Activated naive CD4-positive, alpha-beta T cell treated with anti-CD3 and anti-CD28 coated beads, Interleukin-2, amount 10 ng/mL, durations not matched to agents 7 days and 5 days (primary cell): ENCODE measurements at regions not wholly inside any gene's neighbourhood (a gene's known extent, or its start where the extent isn't known, plus 50 kb on each side); places are given as distances from the start of the nearest gene placed in this dataset.

ENCODE experiments used
- CTCF ChIA-PET: fragments of 350-600 bp; sonication (Branson Sonifier 250); formaldehyde crosslinking; loops from one replicate; lab custom pipeline; 2021; ENCODE audit warnings: antibody characterized with exemption; lab: Charles Lee
- DNase-seq: peaks from one replicate; pipeline ENCODE4 v3.0.0-alpha.2; 2020
- H3K27ac Mint-ChIP-seq: one replicate; pipeline ENCODE4 v1.8.0; 2021; ENCODE audit warnings: mild to moderate bottlenecking, moderate library complexity, mixed read lengths
- H3K27me3 Mint-ChIP-seq: one replicate; pipeline ENCODE4 v1.8.0; 2021; ENCODE audit warnings: mild to moderate bottlenecking, mixed read lengths
- H3K36me3 Mint-ChIP-seq: one replicate; pipeline ENCODE4 v1.8.0; 2021; ENCODE audit warnings: mixed read lengths
- H3K4me1 Mint-ChIP-seq: one replicate; pipeline ENCODE4 v1.8.0; 2021; ENCODE audit warnings: mixed read lengths
- H3K4me3 Mint-ChIP-seq: one replicate; pipeline ENCODE4 v1.8.0; 2021; ENCODE audit warnings: mild to moderate bottlenecking, moderate library complexity, mixed read lengths
- H3K9me3 Mint-ChIP-seq: one replicate; pipeline ENCODE4 v1.8.0; 2021; ENCODE audit warnings: mixed read lengths

GRCh38 chr2:128475427-128476211 lies 157.0 kb upstream of the HS6ST1 start:
- Mint-ChIP-seq H3K9me3 (peaks cover 7% of the 10 kb centered on the region), H3K4me3 (no peak overlapping the region), H3K27ac (no peak overlapping the region), H3K36me3 (no peaks in the 10 kb centered on the region), H3K27me3 (peaks cover 27% of the 10 kb centered on the region), H3K4me1 (peaks cover 7% of the 10 kb centered on the region)
- CTCF ChIA-PET, result no interaction called here
- no peak for DNase-seq

- Mint-ChIP-seq H3K27ac (no peak overlapping the region), H3K27me3 (peaks cover 27% of the 10 kb centered on the region), H3K4me1 (peaks cover 7% of the 10 kb centered on the region), H3K36me3 (no peaks in the 10 kb centered on the region), H3K9me3 (peaks cover 2% of the 10 kb centered on the region), H3K4me3 (no peak overlapping the region)
- no peak for DNase-seq
- CTCF ChIA-PET, result no interaction called here
These were observed 158.6 kb upstream of the HS6ST1 start for GRCh38 chr2:128477026-128477820.

DNA sequence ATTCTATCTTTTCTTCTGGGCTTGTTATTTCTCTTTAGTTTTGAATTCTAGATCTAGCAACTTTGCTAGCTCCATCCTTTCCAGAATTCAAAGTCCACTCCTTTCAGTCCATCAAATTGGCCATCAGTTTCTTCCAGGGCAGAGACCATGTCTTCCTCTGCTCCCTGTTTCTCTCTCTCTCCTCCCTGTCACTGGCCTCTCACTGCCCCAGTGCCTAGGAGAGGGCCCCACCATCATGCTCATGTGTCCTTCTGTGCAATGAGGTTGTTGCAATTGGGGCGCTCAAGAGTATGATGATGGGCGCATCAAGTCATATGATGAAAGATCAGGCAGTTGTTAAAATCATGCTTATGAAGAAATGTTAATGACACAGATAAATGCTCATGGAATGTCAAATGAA lies 159.2 kb upstream of the HS6ST1 start:
- H3K4me3 Mint-ChIP-seq, result no peak overlapping the region
- no peak overlapping the region for H3K27ac Mint-ChIP-seq
- H3K9me3 Mint-ChIP-seq, result peaks cover 2% of the 10 kb centered on the region
- no peaks in the 10 kb centered on the region for H3K36me3 Mint-ChIP-seq
- H3K27me3 Mint-ChIP-seq, result peaks cover 23% of the 10 kb centered on the region
- no peak for DNase-seq
- CTCF ChIA-PET, result no interaction called here
- H3K4me1 Mint-ChIP-seq, result peaks cover 7% of the 10 kb centered on the region

- no peak overlapping the region for H3K4me3 Mint-ChIP-seq
- no peak overlapping the region for H3K27ac Mint-ChIP-seq
- H3K4me1 Mint-ChIP-seq, result no peaks in the 10 kb centered on the region
- H3K27me3 Mint-ChIP-seq, result peaks cover 10% of the 10 kb centered on the region
- DNase-seq, result no peak
- no peaks in the 10 kb centered on the region for H3K9me3 Mint-ChIP-seq
- no peaks in the 10 kb centered on the region for H3K36me3 Mint-ChIP-seq
- CTCF ChIA-PET, result no interaction called here
These were observed 167.3 kb upstream of the HS6ST1 start for GRCh38 chr2:128485761-128486639.

DNA sequence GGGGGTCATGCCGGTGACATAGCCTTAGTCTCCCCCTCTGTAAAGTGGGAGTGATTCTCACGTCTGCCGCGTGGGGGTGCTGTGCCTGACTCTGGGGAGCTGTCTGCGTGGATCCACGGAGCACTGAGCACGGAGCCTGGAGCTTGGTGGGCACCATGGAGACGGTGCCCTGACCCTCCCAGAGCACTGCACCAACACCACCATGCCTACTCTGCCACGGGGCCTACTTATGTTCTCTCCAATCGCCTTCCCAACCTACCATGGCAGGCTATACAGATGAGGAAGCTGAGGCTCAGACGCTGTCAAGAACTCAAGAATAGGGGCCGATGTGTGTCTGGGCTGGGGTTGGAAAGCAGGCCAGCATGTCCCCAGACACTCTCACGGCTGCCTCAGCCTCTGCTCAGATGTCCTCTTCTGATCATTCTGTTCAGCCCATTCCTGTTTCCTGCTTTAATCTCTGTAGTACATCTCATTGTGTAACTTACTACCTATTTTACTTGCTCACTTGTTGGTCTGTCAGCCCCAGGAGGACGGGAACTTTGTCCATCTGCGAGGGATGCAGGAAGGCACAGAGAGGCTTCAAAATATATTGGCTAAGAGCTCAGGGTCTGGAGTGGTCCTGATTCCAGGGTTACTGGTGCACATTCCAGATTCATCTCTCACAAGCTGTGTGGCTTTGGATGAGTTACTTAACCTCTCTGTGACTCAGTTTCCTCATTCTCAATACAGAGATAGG lies 168.1 kb upstream of the HS6ST1 start:
- no peak overlapping the region for H3K27ac Mint-ChIP-seq

GRCh38 chr2:128487650-128488387 lies 169.2 kb upstream of the HS6ST1 start:
- H3K27ac Mint-ChIP-seq, result no peak overlapping the region
- no peaks in the 10 kb centered on the region for H3K36me3 Mint-ChIP-seq
- no peak for DNase-seq
- H3K4me1 Mint-ChIP-seq, result no peaks in the 10 kb centered on the region
- H3K9me3 Mint-ChIP-seq, result peaks cover 4% of the 10 kb centered on the region
- H3K27me3 Mint-ChIP-seq, result peaks cover 10% of the 10 kb centered on the region
- H3K4me3 Mint-ChIP-seq, result no peak overlapping the region
- CTCF ChIA-PET, result no interaction called here

More for the DNA sequence above, 168.1 kb upstream of the HS6ST1 start:
- H3K9me3 Mint-ChIP-seq, result no peaks in the 10 kb centered on the region
- no peak overlapping the region for H3K4me3 Mint-ChIP-seq
- no peaks in the 10 kb centered on the region for H3K36me3 Mint-ChIP-seq
- CTCF ChIA-PET, result no interaction called here
- peaks cover 10% of the 10 kb centered on the region for H3K27me3 Mint-ChIP-seq
- DNase-seq, result no peak
- no peaks in the 10 kb centered on the region for H3K4me1 Mint-ChIP-seq

GRCh38 chr2:128488434-128488833 lies 169.8 kb upstream of the HS6ST1 start:
- CTCF ChIA-PET, result no interaction called here
- H3K9me3 Mint-ChIP-seq, result peaks cover 4% of the 10 kb centered on the region
- no peak overlapping the region for H3K4me3 Mint-ChIP-seq
- peaks cover 10% of the 10 kb centered on the region for H3K27me3 Mint-ChIP-seq
- H3K36me3 Mint-ChIP-seq, result no peaks in the 10 kb centered on the region
- no peaks in the 10 kb centered on the region for H3K4me1 Mint-ChIP-seq
- H3K27ac Mint-ChIP-seq, result no peak overlapping the region
- no peak for DNase-seq

- no peak overlapping the region for H3K27ac Mint-ChIP-seq
- H3K4me3 Mint-ChIP-seq, result no peak overlapping the region
- H3K9me3 Mint-ChIP-seq, result peaks cover 4% of the 10 kb centered on the region
- no peaks in the 10 kb centered on the region for H3K4me1 Mint-ChIP-seq
- H3K36me3 Mint-ChIP-seq, result no peaks in the 10 kb centered on the region
- CTCF ChIA-PET, result no interaction called here
- H3K27me3 Mint-ChIP-seq, result peaks cover 10% of the 10 kb centered on the region
- DNase-seq, result no peak
These were observed 171.0 kb upstream of the HS6ST1 start for GRCh38 chr2:128489526-128490273.

GRCh38 chr2:128490321-128490720 lies 171.7 kb upstream of the HS6ST1 start:
- Mint-ChIP-seq H3K27ac (no peak overlapping the region), H3K36me3 (no peaks in the 10 kb centered on the region), H3K4me3 (no peak overlapping the region), H3K4me1 (no peaks in the 10 kb centered on the region), H3K27me3 (peaks cover 10% of the 10 kb centered on the region), H3K9me3 (peaks cover 4% of the 10 kb centered on the region)
- CTCF ChIA-PET, result no interaction called here
- DNase-seq, result no peak

- Mint-ChIP-seq H3K36me3 (no peaks in the 10 kb centered on the region), H3K4me3 (no peak overlapping the region), H3K27ac (no peak overlapping the region), H3K9me3 (peaks cover 4% of the 10 kb centered on the region), H3K27me3 (peaks cover 10% of the 10 kb centered on the region), H3K4me1 (no peaks in the 10 kb centered on the region)
- CTCF ChIA-PET, result no interaction called here
- DNase-seq, result no peak
These were observed 172.4 kb upstream of the HS6ST1 start for GRCh38 chr2:128490881-128491691.

DNA sequence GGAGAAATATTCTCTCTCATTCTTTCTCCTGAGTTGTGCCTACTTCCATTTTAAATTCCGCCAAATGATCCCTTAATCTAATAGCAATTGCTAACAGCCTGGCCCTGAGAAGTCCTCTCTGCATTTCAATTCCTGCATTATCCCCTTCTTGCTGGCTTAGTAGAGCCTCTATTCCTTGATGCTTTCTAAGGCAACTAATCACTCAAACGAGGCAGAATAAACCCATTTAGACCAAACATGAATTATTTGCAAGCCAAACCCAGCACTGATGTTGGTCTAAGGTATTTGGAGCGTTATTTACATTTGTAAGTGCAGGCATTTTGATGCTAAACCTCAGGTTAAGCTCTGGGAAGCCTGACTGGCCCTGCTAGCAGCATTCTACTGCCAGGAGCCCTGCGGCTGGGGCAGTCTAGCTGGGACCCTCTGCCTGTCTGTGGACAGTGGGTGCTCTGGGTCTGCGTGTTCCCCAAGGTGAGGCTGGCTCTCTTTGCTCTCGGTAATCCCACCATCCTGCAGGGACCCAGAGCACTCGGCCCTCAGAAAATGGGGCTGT lies 173.1 kb upstream of the HS6ST1 start:
- no peak overlapping the region for H3K27ac Mint-ChIP-seq
- H3K4me3 Mint-ChIP-seq, result no peak overlapping the region
- DNase-seq, result no peak
- no peaks in the 10 kb centered on the region for H3K36me3 Mint-ChIP-seq
- CTCF ChIA-PET, result no interaction called here
- H3K4me1 Mint-ChIP-seq, result no peaks in the 10 kb centered on the region
- H3K27me3 Mint-ChIP-seq, result peaks cover 10% of the 10 kb centered on the region
- H3K9me3 Mint-ChIP-seq, result peaks cover 4% of the 10 kb centered on the region
